ENCODE measurements at regions not wholly inside any gene's neighbourhood (a gene's known extent, or its start where the extent isn't known, plus 50 kb on each side); places are given as distances from the start of the nearest gene placed in this dataset.

- Histone ChIP-seq H3K9me3 (ENCODE audit: control insufficient read depth in 2 of 2, low read length in 2 of 2) (no peaks in the 10 kb centered on the region), H3K9ac (ENCODE audit: low read depth in 1 of 2, low read length in 2 of 2) (no peak overlapping the region), H3K27ac (ENCODE audit: low read depth in 2 of 2, low read length in 2 of 2) (no peak overlapping the region), H3K36me3 (ENCODE audit: control insufficient read depth in 2 of 2, insufficient read depth in 2 of 2, low read length in 2 of 2) (no peaks in the 10 kb centered on the region), H3K4me1 (ENCODE audit: control insufficient read depth in 2 of 2, insufficient read depth in 2 of 2, low read length in 2 of 2) (no peaks in the 10 kb centered on the region), H3K4me3 (ENCODE audit: low read length in 2 of 2) (no peak overlapping the region), H3K27me3 (ENCODE audit: control insufficient read depth in 2 of 2, insufficient read depth in 2 of 2, low read length in 2 of 2) (no peaks in the 10 kb centered on the region)
Measured at GRCh38 chr13:74645586-74645985, 511.4 kb upstream of the KLF12 start.

DNA sequence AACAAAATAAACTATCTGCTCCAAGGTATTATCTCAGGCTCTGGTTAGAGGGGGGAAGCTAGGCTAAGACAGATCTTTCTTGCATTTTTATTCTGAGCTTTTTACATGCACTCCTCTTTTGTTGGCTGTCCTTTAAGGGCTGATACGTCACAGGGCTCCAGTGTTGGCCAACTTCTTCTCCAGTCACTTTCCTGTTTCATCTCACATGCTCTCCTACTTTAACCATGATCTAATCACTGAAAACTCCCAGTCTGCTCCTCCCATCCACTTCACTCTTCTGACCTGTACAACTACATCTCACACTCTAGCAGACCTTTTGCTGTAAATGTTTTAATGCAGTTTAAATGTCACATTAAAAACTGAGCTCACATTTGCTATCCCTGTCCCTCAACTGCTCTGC, 510.0 kb upstream of the KLF12 start:
- Histone ChIP-seq H3K4me3 (ENCODE audit: low read length in 2 of 2) (no peak overlapping the region), H3K4me1 (ENCODE audit: control insufficient read depth in 2 of 2, insufficient read depth in 2 of 2, low read length in 2 of 2) (no peaks in the 10 kb centered on the region), H3K9ac (ENCODE audit: low read depth in 1 of 2, low read length in 2 of 2) (no peak overlapping the region), H3K36me3 (ENCODE audit: control insufficient read depth in 2 of 2, insufficient read depth in 2 of 2, low read length in 2 of 2) (no peaks in the 10 kb centered on the region), H3K27me3 (ENCODE audit: control insufficient read depth in 2 of 2, insufficient read depth in 2 of 2, low read length in 2 of 2) (no peaks in the 10 kb centered on the region), H3K9me3 (ENCODE audit: control insufficient read depth in 2 of 2, low read length in 2 of 2) (no peaks in the 10 kb centered on the region), H3K27ac (ENCODE audit: low read depth in 2 of 2, low read length in 2 of 2) (no peak overlapping the region)

GRCh38 chr13:74641586-74641985, 507.4 kb upstream of the KLF12 start:
- Histone ChIP-seq H3K4me1 (ENCODE audit: control insufficient read depth in 2 of 2, insufficient read depth in 2 of 2, low read length in 2 of 2) (no peaks in the 10 kb centered on the region), H3K36me3 (ENCODE audit: control insufficient read depth in 2 of 2, insufficient read depth in 2 of 2, low read length in 2 of 2) (no peaks in the 10 kb centered on the region), H3K27me3 (ENCODE audit: control insufficient read depth in 2 of 2, insufficient read depth in 2 of 2, low read length in 2 of 2) (no peaks in the 10 kb centered on the region), H3K4me3 (ENCODE audit: low read length in 2 of 2) (no peak overlapping the region), H3K9me3 (ENCODE audit: control insufficient read depth in 2 of 2, low read length in 2 of 2) (no peaks in the 10 kb centered on the region), H3K27ac (ENCODE audit: low read depth in 2 of 2, low read length in 2 of 2) (no peak overlapping the region), H3K9ac (ENCODE audit: low read depth in 1 of 2, low read length in 2 of 2) (no peak overlapping the region)

DNA sequence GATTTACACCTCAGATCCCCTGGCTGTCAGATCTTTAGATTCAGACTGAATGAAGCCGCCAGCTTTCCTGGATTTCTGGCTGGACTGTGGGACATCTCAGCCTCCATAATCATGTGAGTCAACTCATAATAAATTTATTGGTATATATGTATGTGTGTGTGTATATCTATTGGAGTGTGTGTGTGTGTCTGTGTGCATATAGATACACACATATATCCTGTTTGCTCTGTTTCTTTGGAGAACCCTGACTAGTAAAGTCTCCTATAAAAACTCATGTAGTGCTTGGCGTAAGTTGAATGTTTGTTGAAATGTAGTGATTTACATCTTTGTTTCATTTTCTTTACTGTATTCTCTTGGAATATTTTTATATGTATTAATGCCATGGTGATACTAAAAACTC, 499.5 kb upstream of the KLF12 start:
- no peak overlapping the region for H3K27ac ChIP-seq (ENCODE audit: low read depth in 2 of 2, low read length in 2 of 2)
- no peaks in the 10 kb centered on the region for H3K27me3 ChIP-seq (ENCODE audit: control insufficient read depth in 2 of 2, insufficient read depth in 2 of 2, low read length in 2 of 2)
- H3K36me3 ChIP-seq (ENCODE audit: control insufficient read depth in 2 of 2, insufficient read depth in 2 of 2, low read length in 2 of 2): no peaks in the 10 kb centered on the region
- H3K4me3 ChIP-seq (ENCODE audit: low read length in 2 of 2): no peak overlapping the region
- H3K9ac ChIP-seq (ENCODE audit: low read depth in 1 of 2, low read length in 2 of 2): no peak overlapping the region
- H3K9me3 ChIP-seq (ENCODE audit: control insufficient read depth in 2 of 2, low read length in 2 of 2): no peaks in the 10 kb centered on the region
- no peaks in the 10 kb centered on the region for H3K4me1 ChIP-seq (ENCODE audit: control insufficient read depth in 2 of 2, insufficient read depth in 2 of 2, low read length in 2 of 2)

GRCh38 chr13:74629985-74630384, 495.8 kb upstream of the KLF12 start:
- H3K9ac ChIP-seq (ENCODE audit: low read depth in 1 of 2, low read length in 2 of 2): no peak overlapping the region
- no peak overlapping the region for H3K4me3 ChIP-seq (ENCODE audit: low read length in 2 of 2)
- no peaks in the 10 kb centered on the region for H3K27me3 ChIP-seq (ENCODE audit: control insufficient read depth in 2 of 2, insufficient read depth in 2 of 2, low read length in 2 of 2)
- H3K9me3 ChIP-seq (ENCODE audit: control insufficient read depth in 2 of 2, low read length in 2 of 2): no peaks in the 10 kb centered on the region
- no peak overlapping the region for H3K27ac ChIP-seq (ENCODE audit: low read depth in 2 of 2, low read length in 2 of 2)
- no peaks in the 10 kb centered on the region for H3K36me3 ChIP-seq (ENCODE audit: control insufficient read depth in 2 of 2, insufficient read depth in 2 of 2, low read length in 2 of 2)
- H3K4me1 ChIP-seq (ENCODE audit: control insufficient read depth in 2 of 2, insufficient read depth in 2 of 2, low read length in 2 of 2): no peaks in the 10 kb centered on the region

GRCh38 chr13:74625541-74625940, 491.3 kb upstream of the KLF12 start:
- H3K4me1 ChIP-seq (ENCODE audit: control insufficient read depth in 2 of 2, insufficient read depth in 2 of 2, low read length in 2 of 2): no peaks in the 10 kb centered on the region
- no peak overlapping the region for H3K4me3 ChIP-seq (ENCODE audit: low read length in 2 of 2)
- no peaks in the 10 kb centered on the region for H3K36me3 ChIP-seq (ENCODE audit: control insufficient read depth in 2 of 2, insufficient read depth in 2 of 2, low read length in 2 of 2)
- H3K27ac ChIP-seq (ENCODE audit: low read depth in 2 of 2, low read length in 2 of 2): no peak overlapping the region
- H3K9me3 ChIP-seq (ENCODE audit: control insufficient read depth in 2 of 2, low read length in 2 of 2): no peaks in the 10 kb centered on the region
- H3K9ac ChIP-seq (ENCODE audit: low read depth in 1 of 2, low read length in 2 of 2): no peak overlapping the region
- H3K27me3 ChIP-seq (ENCODE audit: control insufficient read depth in 2 of 2, insufficient read depth in 2 of 2, low read length in 2 of 2): no peaks in the 10 kb centered on the region

DNA sequence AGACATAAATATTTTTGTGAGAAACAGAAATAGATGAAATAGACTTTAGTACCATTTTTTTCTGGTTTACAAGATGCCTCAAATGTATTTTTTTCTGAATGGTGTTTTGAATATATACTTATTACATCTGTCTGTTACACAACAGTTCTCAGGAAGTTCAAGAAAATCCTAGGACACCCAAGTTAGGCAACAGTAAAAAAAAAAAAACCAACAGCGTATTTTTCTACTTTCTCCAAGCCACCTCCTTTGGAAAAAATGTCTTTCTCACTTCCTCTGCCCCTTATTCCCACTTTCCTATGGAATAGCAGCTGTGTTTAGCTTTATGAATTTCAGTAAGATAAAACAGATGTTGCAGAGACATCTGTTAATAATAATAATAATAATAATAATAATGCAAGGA, 489.6 kb upstream of the KLF12 start:
- Histone ChIP-seq H3K27ac (ENCODE audit: low read depth in 2 of 2, low read length in 2 of 2) (no peak overlapping the region), H3K9me3 (ENCODE audit: control insufficient read depth in 2 of 2, low read length in 2 of 2) (no peaks in the 10 kb centered on the region), H3K36me3 (ENCODE audit: control insufficient read depth in 2 of 2, insufficient read depth in 2 of 2, low read length in 2 of 2) (no peaks in the 10 kb centered on the region), H3K4me3 (ENCODE audit: low read length in 2 of 2) (no peak overlapping the region), H3K9ac (ENCODE audit: low read depth in 1 of 2, low read length in 2 of 2) (no peak overlapping the region), H3K4me1 (ENCODE audit: control insufficient read depth in 2 of 2, insufficient read depth in 2 of 2, low read length in 2 of 2) (no peaks in the 10 kb centered on the region), H3K27me3 (ENCODE audit: control insufficient read depth in 2 of 2, insufficient read depth in 2 of 2, low read length in 2 of 2) (no peaks in the 10 kb centered on the region)

GRCh38 chr13:74622284-74622683, 488.1 kb upstream of the KLF12 start:
- Histone ChIP-seq H3K27ac (ENCODE audit: low read depth in 2 of 2, low read length in 2 of 2) (no peak overlapping the region), H3K9ac (ENCODE audit: low read depth in 1 of 2, low read length in 2 of 2) (no peak overlapping the region), H3K36me3 (ENCODE audit: control insufficient read depth in 2 of 2, insufficient read depth in 2 of 2, low read length in 2 of 2) (no peaks in the 10 kb centered on the region), H3K4me3 (ENCODE audit: low read length in 2 of 2) (no peak overlapping the region), H3K4me1 (ENCODE audit: control insufficient read depth in 2 of 2, insufficient read depth in 2 of 2, low read length in 2 of 2) (no peaks in the 10 kb centered on the region), H3K9me3 (ENCODE audit: control insufficient read depth in 2 of 2, low read length in 2 of 2) (no peaks in the 10 kb centered on the region), H3K27me3 (ENCODE audit: control insufficient read depth in 2 of 2, insufficient read depth in 2 of 2, low read length in 2 of 2) (no peaks in the 10 kb centered on the region)

DNA sequence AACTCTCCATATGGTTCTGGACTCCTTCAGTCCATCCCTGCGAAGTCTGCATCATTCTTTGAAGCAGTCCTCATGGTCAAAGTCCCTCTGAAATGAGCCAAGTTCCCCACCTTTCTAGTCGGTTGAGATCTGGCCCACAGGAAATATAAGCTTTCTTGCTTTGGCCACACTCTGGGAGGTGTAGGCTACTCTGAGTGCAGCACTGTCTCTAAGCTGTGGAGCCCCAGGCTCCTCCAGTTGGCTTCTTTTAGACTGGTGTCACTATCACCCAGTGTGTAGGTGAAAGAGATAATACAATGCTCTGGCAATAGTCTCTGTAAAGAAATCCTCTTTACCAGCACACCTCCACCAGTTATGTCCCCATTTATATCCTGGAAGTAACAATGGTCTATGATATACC, 486.5 kb upstream of the KLF12 start:
- H3K9me3 ChIP-seq (ENCODE audit: control insufficient read depth in 2 of 2, low read length in 2 of 2): no peaks in the 10 kb centered on the region
- no peaks in the 10 kb centered on the region for H3K27me3 ChIP-seq (ENCODE audit: control insufficient read depth in 2 of 2, insufficient read depth in 2 of 2, low read length in 2 of 2)
- no peak overlapping the region for H3K4me3 ChIP-seq (ENCODE audit: low read length in 2 of 2)
- no peak overlapping the region for H3K27ac ChIP-seq (ENCODE audit: low read depth in 2 of 2, low read length in 2 of 2)
- H3K4me1 ChIP-seq (ENCODE audit: control insufficient read depth in 2 of 2, insufficient read depth in 2 of 2, low read length in 2 of 2): no peaks in the 10 kb centered on the region
- no peak overlapping the region for H3K9ac ChIP-seq (ENCODE audit: low read depth in 1 of 2, low read length in 2 of 2)
- no peaks in the 10 kb centered on the region for H3K36me3 ChIP-seq (ENCODE audit: control insufficient read depth in 2 of 2, insufficient read depth in 2 of 2, low read length in 2 of 2)

GRCh38 chr13:74620308-74620707, 486.1 kb upstream of the KLF12 start:
- no peaks in the 10 kb centered on the region for H3K27me3 ChIP-seq (ENCODE audit: control insufficient read depth in 2 of 2, insufficient read depth in 2 of 2, low read length in 2 of 2)
- no peaks in the 10 kb centered on the region for H3K36me3 ChIP-seq (ENCODE audit: control insufficient read depth in 2 of 2, insufficient read depth in 2 of 2, low read length in 2 of 2)

GRCh38 chr13:74597526-74597925, 463.3 kb upstream of the KLF12 start:
- Histone ChIP-seq H3K27ac (ENCODE audit: low read depth in 2 of 2, low read length in 2 of 2) (no peak overlapping the region), H3K4me1 (ENCODE audit: control insufficient read depth in 2 of 2, insufficient read depth in 2 of 2, low read length in 2 of 2) (no peaks in the 10 kb centered on the region)

More at GRCh38 chr13:74620308-74620707, 486.1 kb upstream of the KLF12 start:
- H3K4me3 ChIP-seq (ENCODE audit: low read length in 2 of 2): no peak overlapping the region
- no peaks in the 10 kb centered on the region for H3K4me1 ChIP-seq (ENCODE audit: control insufficient read depth in 2 of 2, insufficient read depth in 2 of 2, low read length in 2 of 2)
- H3K9me3 ChIP-seq (ENCODE audit: control insufficient read depth in 2 of 2, low read length in 2 of 2): no peaks in the 10 kb centered on the region
- no peak overlapping the region for H3K9ac ChIP-seq (ENCODE audit: low read depth in 1 of 2, low read length in 2 of 2)
- no peak overlapping the region for H3K27ac ChIP-seq (ENCODE audit: low read depth in 2 of 2, low read length in 2 of 2)

More at GRCh38 chr13:74597526-74597925, 463.3 kb upstream of the KLF12 start:
- Histone ChIP-seq H3K9me3 (ENCODE audit: control insufficient read depth in 2 of 2, low read length in 2 of 2) (no peaks in the 10 kb centered on the region), H3K4me3 (ENCODE audit: low read length in 2 of 2) (no peak overlapping the region), H3K27me3 (ENCODE audit: control insufficient read depth in 2 of 2, insufficient read depth in 2 of 2, low read length in 2 of 2) (no peaks in the 10 kb centered on the region), H3K36me3 (ENCODE audit: control insufficient read depth in 2 of 2, insufficient read depth in 2 of 2, low read length in 2 of 2) (no peaks in the 10 kb centered on the region), H3K9ac (ENCODE audit: low read depth in 1 of 2, low read length in 2 of 2) (no peak overlapping the region)

Measured in mucosa of rectum (tissue), 2 donors.